Stimulated activated CD4-positive, alpha-beta T cell treated with anti-CD3 and anti-CD28 coated beads, Interleukin-12 subunit alpha, Interleukin-12 subunit beta, amount 100 ng/mL, for 4 hours (primary cell): ENCODE measurements at regions not wholly inside any gene's neighbourhood (a gene's known extent, or its start where the extent isn't known, plus 50 kb on each side); places are given as distances from the start of the nearest gene placed in this dataset.
"Not testable (repeated sequence)": the region's sequence is repeated elsewhere in the genome, so short reads cannot be mapped to it uniquely, and the experiment has no call there.

Source experiments
- DNase-seq: peaks from one replicate; pipeline ENCODE4 v3.0.0-alpha.2; 2020

DNA sequence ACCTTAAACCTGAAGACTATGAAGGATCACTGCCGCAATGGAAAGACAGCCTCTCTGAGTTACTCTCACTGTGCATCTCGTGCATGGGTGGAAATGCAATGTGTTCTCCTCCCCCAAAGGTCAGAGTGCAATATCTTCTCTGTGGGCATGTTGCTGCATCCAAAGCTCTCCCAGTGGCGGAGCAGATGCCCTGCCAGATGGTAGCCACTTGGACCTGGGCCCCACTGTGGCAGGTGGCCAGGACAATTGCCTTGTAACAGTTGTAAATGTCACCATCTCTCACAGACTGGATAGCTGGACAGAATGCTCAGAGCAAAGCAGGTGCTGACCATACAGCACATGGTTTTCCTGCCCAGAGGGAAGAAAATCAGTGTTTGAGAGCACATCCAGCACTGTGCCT, 542.0 kb downstream of the FAM181B start:
- no peak for DNase-seq

DNA sequence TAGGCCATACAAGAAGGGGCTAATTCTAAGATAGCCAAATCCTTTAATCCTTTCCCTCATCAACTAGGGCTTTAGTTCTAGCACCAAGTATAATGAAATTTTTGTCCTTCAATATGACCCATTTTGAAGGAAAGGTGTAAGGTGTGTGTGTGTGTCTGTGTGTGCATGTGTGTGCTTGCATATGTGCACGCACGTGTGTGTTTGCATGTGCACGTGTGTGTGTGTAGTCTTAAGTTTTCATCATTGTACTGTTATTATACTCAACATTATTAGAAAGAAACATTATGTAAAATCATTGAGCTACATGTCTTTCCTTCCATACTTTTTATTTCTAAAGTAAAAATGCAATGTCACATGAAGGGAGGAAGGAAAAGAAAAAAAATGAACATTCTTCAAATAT, 547.7 kb downstream of the FAM181B start:
- no peak for DNase-seq

DNA sequence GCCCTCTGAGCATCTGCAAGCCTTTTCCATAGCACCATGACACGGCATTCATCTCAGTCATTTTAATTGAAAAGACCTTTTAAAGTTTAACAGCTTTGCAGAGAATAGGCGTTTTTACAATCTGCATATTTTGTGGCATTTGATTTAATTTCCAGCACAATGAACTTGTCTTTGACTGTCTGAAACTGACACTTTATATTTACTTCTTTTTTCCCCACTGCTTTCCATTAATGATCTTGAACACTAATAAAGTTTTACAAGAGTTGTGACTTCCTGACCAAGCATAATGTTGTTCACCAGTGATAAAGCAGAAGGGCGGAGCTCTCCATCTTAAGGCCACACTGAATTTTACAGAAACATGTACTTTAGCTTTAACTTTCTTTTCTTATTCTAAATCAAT, 548.7 kb downstream of the FAM181B start:
- no peak for DNase-seq

DNA sequence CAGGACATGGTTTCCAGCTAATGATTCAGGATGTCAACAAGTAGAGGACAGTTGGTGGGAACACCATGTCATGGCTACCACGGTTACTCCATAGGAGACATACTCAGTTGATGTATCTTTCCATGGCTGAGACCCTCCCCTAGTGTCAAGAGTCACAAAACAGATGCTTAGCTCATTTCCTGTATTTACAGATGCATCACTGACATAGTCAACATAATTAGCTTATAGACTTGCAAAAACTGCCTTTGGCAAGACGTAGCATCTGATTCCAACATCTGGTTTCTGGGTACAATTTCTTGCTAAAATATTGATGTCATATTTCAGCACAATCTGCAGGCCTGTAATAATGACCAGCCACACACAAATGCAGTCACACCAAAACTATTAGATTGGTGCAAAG, 550.3 kb downstream of the FAM181B start:
- DNase-seq: no peak

DNA sequence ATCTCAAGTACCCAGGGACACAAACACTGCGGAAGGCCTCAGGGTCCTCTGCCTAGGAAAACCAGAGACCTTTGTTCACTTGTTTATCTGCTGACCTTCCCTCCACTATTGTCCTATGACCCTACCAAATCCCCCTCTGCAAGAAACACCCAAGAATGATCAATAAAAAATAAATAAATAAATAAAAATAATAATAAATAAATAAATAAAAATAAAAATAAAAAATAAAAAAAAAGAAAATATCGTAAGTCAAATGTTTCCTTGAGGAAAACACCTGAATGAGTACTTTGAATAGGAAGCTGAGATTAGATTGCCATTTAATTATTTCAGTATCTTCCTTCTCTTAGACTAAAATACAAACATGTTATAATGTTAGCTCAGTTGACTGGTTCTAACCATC, 551.0 kb downstream of the FAM181B start:
- not testable (repeated sequence) for DNase-seq

DNA sequence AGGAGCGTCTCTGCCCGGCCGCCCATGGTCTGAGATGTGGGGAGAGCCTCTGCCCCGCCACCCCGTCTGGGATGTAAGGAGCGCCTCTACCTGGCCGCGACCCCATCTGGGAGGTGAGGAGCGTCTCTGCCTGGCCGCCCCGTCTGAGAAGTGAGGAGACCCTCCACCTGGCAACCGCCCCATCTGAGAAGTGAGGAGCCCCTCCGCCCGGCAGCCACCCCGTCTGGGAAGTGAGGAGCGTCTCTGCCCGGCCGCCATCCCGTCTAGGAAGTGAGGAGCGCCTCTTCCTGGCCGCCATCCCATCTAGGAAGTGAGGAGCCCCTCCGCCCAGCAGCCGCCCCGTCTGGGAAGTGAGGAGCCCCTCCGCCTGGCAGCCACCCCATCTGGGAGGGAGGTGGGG, 551.9 kb downstream of the FAM181B start:
- not testable (repeated sequence) for DNase-seq

DNA sequence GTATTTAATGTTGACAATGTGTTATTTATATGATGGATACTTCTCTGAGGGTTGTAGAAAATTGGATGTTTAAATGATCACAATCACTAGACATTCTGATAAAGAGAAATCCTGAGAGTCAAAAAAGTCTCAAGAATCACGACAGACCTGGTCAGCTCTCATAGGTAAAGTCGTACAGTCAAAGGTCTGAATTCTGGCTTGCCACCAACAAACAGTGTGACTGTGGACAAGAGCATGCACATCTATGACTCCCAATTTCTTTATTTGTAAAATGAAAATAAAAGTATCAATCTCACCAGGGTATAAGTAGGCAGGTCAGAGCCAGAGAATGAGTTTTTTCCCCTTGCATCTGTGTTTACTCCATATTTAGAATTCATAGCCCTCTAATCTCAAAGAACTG, 556.7 kb downstream of the FAM181B start:
- no peak for DNase-seq

DNA sequence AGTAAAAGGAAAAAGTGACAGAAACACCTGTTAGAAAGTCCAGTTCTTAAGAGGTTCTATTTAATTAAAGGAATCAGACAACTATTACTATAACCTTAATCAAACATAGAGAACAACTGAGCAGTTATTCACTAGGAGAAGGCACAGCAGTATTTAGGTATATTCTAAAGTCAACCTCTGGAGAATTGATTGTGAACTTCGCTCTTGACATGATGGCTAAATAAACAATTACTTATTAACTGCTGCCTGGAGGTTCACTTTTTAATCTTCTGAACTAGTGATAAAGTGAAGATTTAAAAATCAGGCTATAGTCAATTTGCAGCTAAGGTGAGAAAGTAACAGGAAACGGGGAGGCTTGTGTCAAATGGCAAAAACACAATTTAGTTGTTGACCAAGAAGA, 557.3 kb downstream of the FAM181B start:
- no peak for DNase-seq

DNA sequence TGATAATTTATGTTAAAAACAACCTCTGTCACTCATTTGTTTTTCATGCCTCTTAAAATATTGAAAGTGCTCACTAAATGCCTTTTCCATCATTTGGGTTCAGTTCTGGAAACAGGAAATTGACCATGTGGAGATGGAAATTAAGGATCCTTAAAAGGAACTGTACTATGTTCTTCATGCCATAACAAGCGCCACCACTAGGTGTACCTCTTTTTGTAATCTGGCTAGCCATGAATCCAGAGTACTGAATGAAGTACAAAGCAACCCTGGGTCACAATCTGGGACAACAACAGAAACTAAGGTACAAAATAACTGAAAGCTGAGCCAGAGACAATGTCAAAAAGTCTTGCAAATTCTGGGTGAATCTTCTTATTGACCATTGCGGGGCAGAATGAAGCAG, 559.1 kb downstream of the FAM181B start:
- DNase-seq: no peak

DNA sequence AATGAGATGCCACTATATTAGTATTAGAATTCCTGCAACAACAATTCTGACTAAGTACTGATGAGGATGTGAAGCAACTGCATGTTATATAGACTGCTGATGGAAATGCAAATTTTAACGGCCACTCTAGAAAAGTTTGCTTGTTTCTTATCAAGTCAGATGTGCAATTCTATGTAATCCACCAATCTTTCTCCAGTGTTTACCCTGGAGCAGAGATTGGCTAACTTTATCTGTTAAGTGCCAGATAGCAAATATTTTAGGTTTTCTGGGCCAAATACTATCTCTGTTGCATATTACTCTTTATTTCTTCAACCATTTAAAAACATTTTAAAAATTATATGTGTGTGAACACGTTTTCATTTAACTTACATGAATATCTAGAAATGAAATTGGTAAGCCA, 586.9 kb downstream of the FAM181B start:
- no peak for DNase-seq

DNA sequence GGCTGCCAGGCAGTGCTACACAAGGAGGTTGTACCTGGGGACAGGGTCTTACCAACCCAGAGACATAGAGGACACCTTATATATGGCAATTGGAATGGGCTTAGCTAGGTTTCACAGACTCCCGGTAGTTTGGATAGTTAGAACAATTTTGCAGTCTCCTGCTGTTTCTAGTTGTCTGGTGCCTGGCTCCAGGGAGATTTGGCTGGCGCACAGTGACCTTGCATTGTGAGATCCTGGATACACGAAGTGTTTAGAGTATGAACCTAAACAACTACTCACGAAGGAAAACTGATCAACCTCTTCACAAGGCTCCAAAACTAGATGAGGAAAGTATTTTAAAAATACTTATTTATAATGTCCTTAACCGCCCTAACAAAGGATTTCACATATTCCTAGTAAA, 614.7 kb downstream of the FAM181B start:
- DNase-seq: no peak

DNA sequence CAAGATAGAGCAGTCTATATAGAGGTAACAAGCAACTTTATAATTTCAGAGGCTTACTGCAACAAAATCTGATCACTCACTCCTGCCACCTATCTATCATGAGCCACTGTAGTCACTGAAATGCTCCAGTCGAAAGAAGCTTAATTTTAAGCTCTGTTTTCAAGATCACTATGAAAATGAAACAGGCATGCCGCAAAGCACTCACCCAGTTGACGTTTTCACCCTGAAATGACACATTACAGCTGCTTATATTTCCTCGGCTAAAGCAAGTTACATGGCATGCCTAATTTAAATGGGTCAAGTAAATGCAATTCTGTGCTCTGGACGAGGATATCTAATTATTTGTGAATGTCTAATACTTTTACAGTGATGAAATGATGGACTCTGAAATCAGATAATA, 616.3 kb downstream of the FAM181B start:
- DNase-seq: no peak

DNA sequence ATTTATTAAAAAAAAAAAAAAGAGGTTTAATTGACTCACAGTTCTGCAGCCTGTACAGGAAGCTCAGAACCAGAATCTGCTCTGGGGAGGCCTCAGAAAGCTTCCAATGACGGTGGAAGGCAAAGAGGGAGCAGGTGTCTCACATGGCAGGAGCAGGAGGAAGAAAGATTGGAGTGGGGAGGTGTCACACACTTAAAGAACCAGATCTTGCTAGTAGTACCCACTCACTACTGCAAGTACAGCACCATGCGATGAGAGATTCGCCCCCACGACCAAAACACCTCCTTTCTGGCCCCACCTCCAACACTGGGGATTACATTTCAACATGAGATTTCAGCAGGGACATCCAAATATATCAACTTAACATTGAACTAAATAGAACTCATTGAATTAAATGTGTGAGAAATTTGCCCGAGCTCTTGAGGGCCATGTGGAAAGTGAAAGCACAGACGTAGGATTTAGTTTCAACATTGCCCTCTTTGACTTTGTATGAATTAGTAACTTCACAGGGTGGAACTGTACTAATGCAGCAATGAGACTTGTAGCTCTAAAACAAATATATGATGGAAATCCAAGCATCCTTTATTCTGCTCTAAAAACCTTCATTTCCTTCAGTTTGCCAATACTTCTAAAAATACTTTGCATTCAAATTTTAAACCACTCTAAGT, 628.2 kb downstream of the FAM181B start:
- no peak for DNase-seq

DNA sequence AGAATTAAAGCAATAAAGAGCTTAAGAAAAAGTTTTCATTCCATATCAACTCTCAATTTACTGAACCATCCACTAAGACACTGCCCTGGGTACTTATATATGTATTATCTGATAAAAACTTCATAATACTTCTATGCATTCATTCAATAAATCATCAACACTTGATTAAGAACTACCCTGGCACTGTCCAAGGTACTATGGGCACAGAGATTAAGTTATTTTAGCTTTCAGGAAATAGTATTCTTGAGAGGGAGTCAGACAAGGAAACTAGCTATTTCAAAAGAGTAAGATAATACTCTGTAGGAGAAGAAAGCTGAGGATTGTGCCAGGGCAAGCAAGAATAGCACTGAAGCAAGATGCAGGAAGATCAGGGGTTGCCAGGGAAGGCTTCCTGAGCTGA, 640.8 kb downstream of the FAM181B start:
- no peak for DNase-seq

DNA sequence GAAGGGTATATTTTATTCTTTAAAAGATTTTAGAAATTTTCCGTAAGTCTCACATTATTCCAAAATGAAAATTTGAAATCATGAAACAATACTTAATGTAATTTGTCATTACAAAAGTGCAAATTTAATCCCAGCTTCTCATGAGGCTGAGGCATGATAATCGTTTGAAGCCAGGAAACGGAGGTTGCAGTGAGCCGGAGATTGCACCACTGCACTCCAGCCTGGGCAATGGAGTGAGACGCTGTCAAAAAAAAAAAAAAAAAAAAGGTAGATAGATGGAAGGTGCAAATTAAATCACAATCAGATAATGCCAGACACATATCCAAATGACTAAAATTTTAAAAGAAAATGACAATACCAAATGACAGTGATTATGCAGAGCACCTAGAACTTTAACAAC, 644.2 kb downstream of the FAM181B start:
- DNase-seq: no peak

DNA sequence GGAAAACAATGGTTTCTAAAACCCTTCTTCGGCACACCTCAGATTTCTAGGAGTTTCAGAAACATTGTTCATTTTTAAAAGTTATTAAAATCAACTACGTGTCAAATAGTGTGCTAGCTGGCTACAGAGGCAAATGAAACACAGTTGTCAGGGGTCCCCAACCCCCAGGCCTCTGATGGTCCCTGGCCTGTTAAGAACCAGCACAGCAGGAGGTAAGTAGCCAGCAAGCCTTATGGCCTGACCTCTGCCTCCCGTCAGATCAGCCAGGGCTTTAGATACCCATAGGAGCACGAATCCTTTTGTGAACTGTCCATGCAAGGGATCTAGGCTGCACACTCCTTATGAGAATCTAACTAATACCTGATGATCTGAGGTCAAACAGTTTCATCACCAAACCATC, 648.2 kb downstream of the FAM181B start:
- DNase-seq: no peak

DNA sequence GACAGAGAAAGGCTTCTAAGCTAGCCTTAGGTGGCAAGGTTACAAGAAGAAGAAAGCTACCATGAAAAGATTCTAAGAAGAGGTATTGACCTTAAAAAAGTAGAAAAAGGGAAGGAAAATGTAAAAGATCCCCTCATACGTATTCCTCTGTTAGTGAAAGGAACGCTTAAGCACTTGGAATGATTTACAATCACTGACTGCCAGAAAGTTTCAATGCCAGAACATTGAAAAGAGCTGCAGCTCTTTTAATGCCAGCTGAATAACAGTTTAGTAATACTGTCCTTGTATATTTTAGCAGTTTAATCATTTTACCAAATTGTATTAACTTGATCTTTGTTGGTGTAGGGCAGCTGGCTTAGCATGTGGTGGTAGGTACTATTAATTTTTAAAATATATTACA, 650.7 kb downstream of the FAM181B start:
- no peak for DNase-seq

DNA sequence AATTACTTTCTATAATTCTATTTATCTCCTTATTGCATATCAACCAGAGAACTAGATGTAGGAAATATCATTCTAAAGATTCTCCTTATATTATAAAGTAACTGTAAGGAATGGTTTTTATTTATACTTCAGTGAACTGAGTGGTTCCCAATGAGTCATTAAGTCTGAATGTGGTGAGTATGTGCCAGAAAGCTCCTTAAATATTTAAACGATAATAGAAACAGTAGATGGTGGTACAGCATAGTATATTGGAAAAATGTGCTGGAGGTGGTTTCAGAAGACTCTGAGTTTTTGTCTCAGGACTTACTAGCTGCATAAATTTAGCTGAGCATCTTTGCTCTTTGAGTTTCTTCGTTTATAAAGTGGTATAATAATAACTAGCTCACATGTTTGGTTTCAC, 653.5 kb downstream of the FAM181B start:
- DNase-seq: no peak

DNA sequence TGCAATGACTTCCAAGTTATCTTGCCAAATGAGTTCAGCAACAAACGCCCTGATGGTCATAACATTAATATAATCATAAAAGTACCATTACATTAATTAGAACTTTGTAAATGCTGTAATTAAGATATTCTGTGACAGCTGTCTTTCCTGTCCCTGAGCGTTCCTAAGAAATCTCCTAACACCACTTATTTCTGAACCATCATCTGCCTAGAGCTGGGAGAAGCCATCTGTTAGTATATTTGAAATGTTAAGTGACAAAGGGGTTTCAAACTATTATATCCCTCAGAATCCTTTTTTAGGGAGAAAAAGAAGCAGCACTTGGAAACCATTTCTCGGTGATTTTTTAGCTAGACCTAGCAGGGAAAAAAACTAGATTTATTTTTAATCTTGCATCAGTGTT, 657.5 kb downstream of the FAM181B start:
- DNase-seq: no peak

DNA sequence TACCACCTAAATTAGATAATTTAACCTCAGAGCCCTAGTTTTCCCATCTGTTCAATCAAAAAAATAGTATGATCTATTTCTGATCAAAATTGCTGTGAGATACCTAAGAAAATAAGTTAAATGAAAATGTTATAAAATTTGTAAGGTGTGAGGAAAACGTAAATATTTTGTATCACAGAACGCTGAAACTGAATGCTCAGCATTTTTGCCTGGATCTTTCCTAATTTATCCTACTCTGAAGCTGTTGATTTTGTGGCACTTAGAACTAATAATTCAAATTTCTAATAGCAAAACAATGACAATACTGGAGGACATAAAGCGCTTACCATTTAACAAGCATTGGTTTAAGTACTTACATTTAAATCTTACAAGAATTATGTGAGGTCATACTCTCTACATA, 674.2 kb downstream of the FAM181B start:
- DNase-seq: no peak

DNA sequence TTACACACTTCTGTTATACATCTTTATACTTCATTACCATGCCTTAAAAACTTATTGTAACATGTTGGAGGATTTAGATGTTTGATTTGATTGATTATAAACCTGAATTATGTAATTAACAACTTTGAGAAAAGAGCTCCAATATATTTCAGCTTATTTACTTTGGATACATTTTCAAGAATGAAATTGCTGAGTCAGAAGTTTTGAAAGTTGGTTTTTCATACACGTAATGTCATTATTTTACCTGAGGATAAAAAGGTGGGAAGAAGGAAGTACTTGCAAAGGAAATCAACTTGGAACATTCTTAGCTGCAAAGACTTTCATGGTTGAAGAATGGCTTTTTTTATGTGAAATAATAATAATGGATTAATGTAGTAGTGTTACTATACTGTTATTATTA, 677.2 kb downstream of the FAM181B start:
- no peak for DNase-seq

DNA sequence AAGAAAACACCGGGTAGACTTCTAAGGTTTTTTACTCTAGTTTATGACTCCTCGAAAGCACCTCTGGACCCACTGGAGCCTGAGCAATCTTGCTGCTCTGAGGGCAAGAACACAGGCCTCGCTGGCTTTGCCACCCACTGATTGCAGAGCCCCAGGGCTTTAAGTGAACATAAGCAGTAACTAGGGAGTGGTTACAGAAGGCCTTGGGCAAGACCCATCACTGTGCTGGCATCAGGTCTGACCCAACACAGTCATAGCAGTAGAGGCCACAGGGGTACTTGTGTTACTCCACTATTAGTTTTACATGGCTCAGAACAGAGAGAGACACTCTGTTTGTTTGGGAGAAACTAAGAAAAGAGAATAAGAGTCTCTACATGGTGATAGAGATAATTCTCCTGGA, 684.5 kb downstream of the FAM181B start:
- DNase-seq: no peak

DNA sequence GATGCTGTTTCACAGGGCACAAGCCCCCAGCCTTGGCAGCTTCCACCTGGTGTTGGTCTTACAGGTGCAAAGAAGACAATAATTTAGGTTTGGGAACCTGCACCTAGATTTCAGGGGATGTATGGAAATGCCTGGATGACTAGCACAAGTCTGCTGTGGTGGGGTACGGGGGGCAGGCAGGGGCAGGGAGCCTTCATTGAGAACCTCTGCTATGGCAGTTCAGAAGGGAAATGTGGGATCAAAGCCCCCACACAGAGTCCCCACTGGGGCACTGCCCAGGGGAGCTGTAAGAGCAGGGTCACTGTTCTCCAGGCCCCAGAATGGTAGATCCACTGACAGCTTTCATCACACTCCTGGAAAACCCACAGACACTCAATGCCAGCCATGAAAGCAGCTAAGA, 686.5 kb downstream of the FAM181B start:
- DNase-seq: no peak

DNA sequence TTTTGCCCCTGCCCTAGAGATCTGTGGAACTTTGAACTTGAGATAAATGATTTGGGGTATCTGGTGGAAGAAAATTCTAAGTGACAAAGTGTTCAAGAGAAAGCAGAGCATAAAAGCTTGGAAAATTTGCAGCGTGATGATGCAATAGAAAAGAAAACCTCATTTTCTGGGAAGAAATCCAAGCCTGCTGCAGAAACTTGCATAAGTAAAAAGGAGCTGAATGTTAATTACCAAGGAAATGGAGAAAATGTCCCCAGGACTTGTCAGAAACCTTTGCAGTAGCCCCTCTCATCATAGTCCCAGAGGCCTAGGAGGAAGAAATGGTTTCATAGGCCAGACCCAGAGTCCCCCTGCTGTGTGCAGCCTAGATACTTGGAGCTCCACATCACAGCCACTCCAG, 686.9 kb downstream of the FAM181B start:
- no peak for DNase-seq

DNA sequence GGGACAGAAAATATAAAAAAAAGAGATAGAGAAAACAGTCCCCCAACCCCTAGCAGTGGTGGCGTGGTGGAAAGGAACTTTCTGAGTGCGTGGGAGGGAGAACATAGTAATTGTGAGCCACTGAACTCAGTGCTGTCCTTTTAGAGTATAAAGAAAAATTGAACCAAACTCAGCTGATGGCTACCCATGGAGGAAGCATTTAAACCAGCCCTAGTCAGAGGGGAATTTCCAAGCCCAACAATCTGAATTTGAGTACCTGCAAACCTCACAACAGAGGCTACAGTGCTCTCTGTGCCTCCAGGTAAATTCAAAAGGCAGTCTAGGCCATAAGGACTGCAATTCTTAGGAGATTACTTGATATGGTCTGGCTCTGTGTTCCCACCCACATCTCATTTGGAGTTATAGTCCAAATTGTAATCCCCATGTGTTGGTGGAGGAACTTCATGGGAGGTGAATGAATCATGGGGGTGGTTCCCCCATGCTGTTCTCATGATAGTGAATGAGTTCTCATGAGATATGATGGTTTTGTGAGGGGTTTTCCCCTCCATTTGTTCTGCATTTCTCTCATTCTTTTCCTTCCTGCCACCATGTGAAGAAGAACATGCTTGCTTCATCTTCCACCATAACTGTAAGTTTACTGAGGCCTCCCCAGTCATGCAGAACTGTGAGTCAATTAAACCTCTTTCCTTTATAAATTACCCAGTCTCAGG, 687.8 kb downstream of the FAM181B start:
- DNase-seq: no peak
